DOHH2 (cell line): ENCODE measurements at regions not wholly inside any gene's neighbourhood (a gene's known extent, or its start where the extent isn't known, plus 50 kb on each side); places are given as distances from the start of the nearest gene placed in this dataset.

Experiments used
- H3F3A ChIP-seq: fragments of 200-600 bp; sonication (generic), shearing (Covaris generic); 2 replicates; pipeline ENCODE4 v1.6.0; 2016; ENCODE audit warnings: antibody characterized with exemption, mild to moderate bottlenecking; ENCODE audit not compliant: control insufficient read depth, insufficient read depth
- H3K27ac ChIP-seq: fragments of 200-600 bp; sonication (generic); 2 replicates; pipeline ENCODE4 v1.5.1; 2014; ENCODE audit warnings: low read depth, mild to moderate bottlenecking, low read length, moderate library complexity
- H3K27me3 ChIP-seq: fragments of 200-600 bp; sonication (generic); 2 replicates; pipeline ENCODE4 v1.6.1; 2014; ENCODE audit warnings: mild to moderate bottlenecking, low read length, mixed read lengths; ENCODE audit not compliant: control insufficient read depth
- H3K36me3 ChIP-seq: fragments of 200-600 bp; sonication (generic); 2 replicates; pipeline ENCODE4 v1.6.1; 2014; ENCODE audit warnings: mild to moderate bottlenecking, low read length, moderate library complexity, mixed read lengths; ENCODE audit not compliant: control insufficient read depth
- H3K4me1 ChIP-seq: fragments of 200-600 bp; sonication (generic); 2 replicates; pipeline ENCODE4 v1.6.1; 2014; ENCODE audit warnings: mild to moderate bottlenecking, low read length, mixed read lengths; ENCODE audit not compliant: control insufficient read depth
- H3K4me2 ChIP-seq: fragments of 200-600 bp; sonication (generic); 2 replicates; pipeline ENCODE4 v1.6.0; 2014; ENCODE audit warnings: mild to moderate bottlenecking, low read length, moderate library complexity
- H3K4me3 ChIP-seq: fragments of 200-600 bp; sonication (generic); 2 replicates; pipeline ENCODE4 v1.5.1; 2014; ENCODE audit warnings: mild to moderate bottlenecking, low read length, mixed read lengths
- H3K79me2 ChIP-seq: fragments of 200-600 bp; sonication (generic); 2 replicates; pipeline ENCODE4 v1.6.1; 2014; ENCODE audit warnings: mild to moderate bottlenecking, low read length, mixed read lengths; ENCODE audit not compliant: control insufficient read depth
- H3K9me2 ChIP-seq: fragments of 200-600 bp; sonication (generic); replicated peaks from 2 replicates; pipeline ENCODE4 v1.6.1; 2014; ENCODE audit warnings: mild to moderate bottlenecking, low read length, mixed read lengths; ENCODE audit not compliant: control insufficient read depth
- H3K9me3 ChIP-seq: fragments of 200-600 bp; sonication (generic); 2 replicates; pipeline ENCODE4 v1.6.1; 2014; ENCODE audit warnings: antibody characterized with exemption, low read length, mixed read lengths; ENCODE audit not compliant: control insufficient read depth, insufficient read depth
- H4K20me1 ChIP-seq: fragments of 200-600 bp; sonication (generic); 2 replicates; pipeline ENCODE4 v1.6.0; 2014; ENCODE audit warnings: low read depth, mild to moderate bottlenecking, antibody characterized with exemption, low read length, moderate library complexity; ENCODE audit not compliant: control insufficient read depth, insufficient read depth
- EZH2phosphoT487 ChIP-seq: fragments of 200-600 bp; sonication (generic); IDR thresholded peaks from 2 replicates; pipeline ENCODE4 v1.6.1; 2017; ENCODE audit warnings: borderline replicate concordance, mild to moderate bottlenecking, antibody characterized with exemption, low read length, moderate library complexity, mixed read lengths
- TF ChIP-seq, protein P1 (sequence below): fragments of 200-600 bp; sonication (generic); IDR thresholded peaks from one replicate; pipeline ENCODE4 v1.5.1; 2014; ENCODE audit warnings: antibody characterized with exemption, mild to moderate bottlenecking, low read depth, low read length; ENCODE audit not compliant: poor library complexity, severe bottlenecking

- H3K79me2 ChIP-seq = no peaks in the 10 kb centered on the region
- TF ChIP-seq, protein P1, sequence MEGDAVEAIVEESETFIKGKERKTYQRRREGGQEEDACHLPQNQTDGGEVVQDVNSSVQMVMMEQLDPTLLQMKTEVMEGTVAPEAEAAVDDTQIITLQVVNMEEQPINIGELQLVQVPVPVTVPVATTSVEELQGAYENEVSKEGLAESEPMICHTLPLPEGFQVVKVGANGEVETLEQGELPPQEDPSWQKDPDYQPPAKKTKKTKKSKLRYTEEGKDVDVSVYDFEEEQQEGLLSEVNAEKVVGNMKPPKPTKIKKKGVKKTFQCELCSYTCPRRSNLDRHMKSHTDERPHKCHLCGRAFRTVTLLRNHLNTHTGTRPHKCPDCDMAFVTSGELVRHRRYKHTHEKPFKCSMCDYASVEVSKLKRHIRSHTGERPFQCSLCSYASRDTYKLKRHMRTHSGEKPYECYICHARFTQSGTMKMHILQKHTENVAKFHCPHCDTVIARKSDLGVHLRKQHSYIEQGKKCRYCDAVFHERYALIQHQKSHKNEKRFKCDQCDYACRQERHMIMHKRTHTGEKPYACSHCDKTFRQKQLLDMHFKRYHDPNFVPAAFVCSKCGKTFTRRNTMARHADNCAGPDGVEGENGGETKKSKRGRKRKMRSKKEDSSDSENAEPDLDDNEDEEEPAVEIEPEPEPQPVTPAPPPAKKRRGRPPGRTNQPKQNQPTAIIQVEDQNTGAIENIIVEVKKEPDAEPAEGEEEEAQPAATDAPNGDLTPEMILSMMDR = no peak
- no peak for TF ChIP-seq EZH2phosphoT487
- no peaks in the 10 kb centered on the region for H3K9me3 ChIP-seq
Observed at GRCh38 chr18:44031063-44031462, 649.6 kb upstream of the SETBP1 start.

GRCh38 chr18:44033144-44033701 lies 647.5 kb upstream of the SETBP1 start:
- Histone ChIP-seq H3K27me3 (no peaks in the 10 kb centered on the region), H3K36me3 (no peaks in the 10 kb centered on the region), H3K9me3 (no peaks in the 10 kb centered on the region), H3K9me2 (no peaks in the 10 kb centered on the region), H3K27ac (no peak overlapping the region), H3F3A (no peaks in the 10 kb centered on the region), H4K20me1 (no peaks in the 10 kb centered on the region), H3K4me1 (no peaks in the 10 kb centered on the region), H3K4me2 (no peak overlapping the region), H3K79me2 (no peaks in the 10 kb centered on the region), H3K4me3 (no peak overlapping the region)
- TF ChIP-seq, protein P1 = no peak
- TF ChIP-seq EZH2phosphoT487 = no peak

More at GRCh38 chr18:44031063-44031462, 649.6 kb upstream of the SETBP1 start:
- Histone ChIP-seq H4K20me1 (no peaks in the 10 kb centered on the region), H3K27ac (no peak overlapping the region), H3K27me3 (no peaks in the 10 kb centered on the region), H3K4me2 (no peak overlapping the region), H3F3A (no peaks in the 10 kb centered on the region), H3K36me3 (no peaks in the 10 kb centered on the region), H3K4me3 (no peak overlapping the region), H3K4me1 (no peaks in the 10 kb centered on the region), H3K9me2 (no peaks in the 10 kb centered on the region)

DNA sequence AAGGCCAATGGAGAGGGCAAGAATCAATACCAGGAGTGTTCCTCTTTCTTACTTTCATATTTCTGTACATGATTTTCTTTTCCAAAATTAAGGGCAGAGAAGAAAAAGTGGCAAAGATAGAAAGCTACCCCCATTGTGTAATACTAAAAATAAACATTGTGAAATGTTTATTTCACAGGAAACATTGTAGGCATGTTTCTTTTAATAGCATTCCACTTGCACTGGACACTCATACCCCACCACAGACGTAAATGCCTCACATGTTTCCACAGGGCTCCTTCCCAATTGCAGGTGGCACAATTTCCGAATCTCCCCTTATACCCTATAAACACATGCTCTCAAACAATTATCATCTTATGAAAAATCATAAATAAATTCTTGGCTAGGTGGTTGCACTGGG lies 645.1 kb upstream of the SETBP1 start:
- Histone ChIP-seq H3K79me2 (no peaks in the 10 kb centered on the region), H3K9me2 (no peaks in the 10 kb centered on the region), H3K27me3 (no peaks in the 10 kb centered on the region)

More for the DNA sequence above, 645.1 kb upstream of the SETBP1 start:
- H3K4me2 ChIP-seq = no peak overlapping the region
- no peaks in the 10 kb centered on the region for H4K20me1 ChIP-seq
- TF ChIP-seq EZH2phosphoT487 = no peak
- TF ChIP-seq, protein P1 = no peak
- H3K27ac ChIP-seq = no peak overlapping the region
- H3K4me3 ChIP-seq = no peak overlapping the region
- H3F3A ChIP-seq = no peaks in the 10 kb centered on the region
- no peaks in the 10 kb centered on the region for H3K36me3 ChIP-seq
- no peaks in the 10 kb centered on the region for H3K4me1 ChIP-seq
- no peaks in the 10 kb centered on the region for H3K9me3 ChIP-seq
